ENCODE measurements at regions not wholly inside any gene's neighbourhood (a gene's known extent, or its start where the extent isn't known, plus 50 kb on each side); places are given as distances from the start of the nearest gene placed in this dataset.

DNA sequence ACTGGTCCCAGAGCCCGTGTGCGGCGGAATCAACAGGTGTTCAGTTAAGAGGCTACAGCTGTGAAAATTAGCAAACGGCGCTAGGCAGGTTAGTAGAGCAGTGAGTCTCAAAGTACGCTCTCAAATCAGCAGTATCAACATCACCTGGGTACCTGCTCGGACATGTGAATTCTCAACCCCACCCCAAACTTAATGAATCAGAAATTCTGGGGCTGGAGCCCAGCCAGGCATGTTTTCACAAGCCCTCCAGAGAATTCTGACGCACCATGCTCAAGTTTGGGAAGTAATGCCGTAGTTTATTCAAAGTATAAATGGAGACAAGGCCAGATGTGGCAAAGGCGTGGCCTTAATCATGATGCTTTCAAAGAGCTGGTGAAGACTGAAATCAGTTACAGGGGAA is 58.2 kb upstream of the PTCHD1 start:
- no peak for TF ChIP-seq CTCF (optimal IDR thresholded peaks at IDR 0.05 in 1 of 3, IDR thresholded peaks at IDR 0.05 in 1 of 3, conservative IDR thresholded peaks at IDR 0.05 in 1 of 3; ENCODE audit: extremely low read depth in 1 of 3, insufficient read depth in 2 of 3, low read length in 3 of 3)
- TF ChIP-seq EZH2 (IDR thresholded peaks at IDR 0.05; ENCODE audit: low read length) = no peak

Data from keratinocyte (primary cell).